Muscle of back (tissue), 3 donors: ENCODE measurements at regions not wholly inside any gene's neighbourhood (a gene's known extent, or its start where the extent isn't known, plus 50 kb on each side); places are given as distances from the start of the nearest gene placed in this dataset.

Experiments used
- DNase-seq, 3 donors: peaks; one replicate each; pipeline versions ENCODE4 v3.0.0 to v3.0.0-alpha.2; 2013

DNA sequence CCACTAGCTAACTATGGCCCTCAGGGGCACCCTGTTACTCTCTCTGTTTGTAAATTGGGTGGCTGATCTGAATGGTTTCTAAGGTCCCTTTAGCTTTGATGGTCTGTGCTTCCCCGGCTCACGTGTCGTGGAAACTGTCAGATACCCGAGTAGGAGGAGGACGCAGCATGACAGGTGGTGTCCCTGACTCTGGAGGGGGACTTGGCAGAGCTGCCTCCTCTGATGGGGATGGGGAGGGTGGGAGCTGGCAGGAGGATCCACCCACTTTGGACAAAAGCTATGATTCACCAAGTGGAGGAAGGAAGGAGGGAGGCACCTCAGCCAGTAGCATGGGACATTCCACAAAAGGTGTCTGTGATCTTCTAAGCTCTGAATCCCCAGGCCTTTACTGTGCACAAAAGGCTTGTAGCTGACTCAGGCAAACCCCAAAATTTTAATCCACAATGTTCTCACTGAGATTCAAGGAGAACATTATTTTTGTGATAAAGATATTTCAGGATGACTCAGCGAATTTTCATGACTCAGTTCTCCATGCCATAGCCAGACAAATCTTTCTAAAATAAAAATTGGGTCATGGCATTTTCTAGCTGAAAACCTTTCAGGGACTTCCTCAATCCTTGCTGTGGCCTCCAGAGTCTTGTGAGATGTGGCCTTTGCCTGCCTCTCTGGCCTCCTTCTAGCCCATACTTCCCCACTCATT is 131.0 kb upstream of the BRINP1 start:
- no peak for DNase-seq

DNA sequence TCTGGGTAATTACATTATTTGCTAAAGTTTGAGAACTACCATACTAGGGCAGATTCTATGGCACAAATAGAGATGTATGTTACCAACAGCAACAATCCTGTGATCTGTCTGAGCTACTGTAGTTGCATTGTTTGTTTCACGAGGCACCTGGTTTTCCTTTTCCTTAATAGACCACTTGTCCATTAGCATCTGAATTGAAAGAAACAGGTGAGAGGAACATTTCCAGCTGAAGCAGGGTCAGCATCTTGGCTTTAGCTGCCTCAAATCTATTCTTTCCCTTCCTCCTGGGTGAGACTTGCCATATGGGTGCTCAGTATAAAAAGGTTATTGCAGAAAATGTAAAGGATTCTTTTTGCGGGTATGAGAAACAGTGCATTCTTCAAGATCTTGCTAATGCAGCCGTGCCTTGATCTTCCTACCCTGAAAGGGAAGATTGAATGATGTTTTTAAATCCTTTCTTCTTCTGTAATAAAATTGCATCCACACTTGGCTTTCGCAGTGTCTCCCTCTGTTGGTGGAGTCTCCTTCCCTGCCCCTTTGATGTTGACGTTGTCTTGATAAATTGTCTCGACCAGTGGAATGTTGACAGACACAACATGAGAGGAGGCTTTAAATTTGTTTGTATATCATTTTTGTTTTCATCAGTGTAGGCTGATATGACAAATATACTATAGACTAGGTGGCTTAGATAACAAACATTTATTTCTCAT is 118.0 kb upstream of the BRINP1 start:
- no peak for DNase-seq

DNA sequence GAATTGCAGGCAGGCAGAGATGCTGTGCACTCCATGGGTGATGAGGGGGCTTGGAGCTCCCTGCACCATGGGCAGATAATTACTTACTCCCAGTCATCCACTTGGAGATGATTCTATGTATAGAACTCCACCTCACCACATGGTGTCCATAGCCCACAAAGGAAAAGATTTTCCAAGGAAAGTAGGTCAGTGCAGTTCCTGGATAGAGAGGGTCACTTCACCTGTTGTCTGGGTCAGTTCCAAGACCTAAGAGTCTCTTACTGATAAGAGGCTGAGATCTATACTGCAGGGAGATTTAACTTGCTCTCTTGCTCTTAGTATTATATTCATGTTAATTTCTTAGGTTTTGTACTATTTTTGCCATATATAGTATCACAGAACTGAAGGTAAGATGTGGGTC is 113.9 kb upstream of the BRINP1 start:
- no peak for DNase-seq

DNA sequence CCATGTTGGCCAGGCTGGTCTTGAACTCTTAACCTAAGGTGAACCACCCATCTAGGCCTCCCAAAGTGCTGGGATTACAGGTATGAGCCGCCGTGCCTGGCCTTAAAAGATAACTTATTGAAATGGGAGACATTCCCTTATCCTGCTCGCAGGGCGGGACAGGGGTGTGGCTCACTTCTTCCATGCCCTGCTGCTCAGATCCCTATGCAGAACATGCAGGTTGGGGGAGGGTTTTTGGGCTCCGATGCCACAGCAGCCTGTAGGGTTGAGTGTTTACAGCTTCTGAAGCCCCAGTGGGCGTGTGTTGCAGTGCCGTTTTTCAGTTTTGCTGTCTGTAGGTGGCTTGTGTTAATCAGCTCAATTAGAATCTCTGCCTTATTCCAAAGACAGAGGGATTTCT is 108.0 kb upstream of the BRINP1 start:
- no peak for DNase-seq

DNA sequence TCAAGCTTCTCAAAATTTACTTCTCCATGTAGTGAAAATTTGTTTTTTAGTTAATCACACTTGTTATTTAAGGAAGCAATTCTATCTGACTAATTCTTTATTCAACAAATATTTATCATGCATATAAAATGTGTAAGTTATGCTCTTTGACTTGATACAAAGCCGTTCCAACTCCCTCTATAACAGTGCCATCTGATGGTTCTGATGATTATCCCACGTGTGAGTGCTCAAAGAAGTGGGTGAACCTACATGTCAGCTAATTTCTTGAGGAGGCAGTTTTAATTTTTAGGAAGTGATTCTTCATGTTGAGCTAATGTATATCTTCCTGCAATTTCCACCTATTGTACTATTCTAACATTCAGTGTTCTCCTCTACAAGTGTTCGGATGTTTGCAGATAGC is 88.8 kb upstream of the BRINP1 start:
- no peak for DNase-seq

DNA sequence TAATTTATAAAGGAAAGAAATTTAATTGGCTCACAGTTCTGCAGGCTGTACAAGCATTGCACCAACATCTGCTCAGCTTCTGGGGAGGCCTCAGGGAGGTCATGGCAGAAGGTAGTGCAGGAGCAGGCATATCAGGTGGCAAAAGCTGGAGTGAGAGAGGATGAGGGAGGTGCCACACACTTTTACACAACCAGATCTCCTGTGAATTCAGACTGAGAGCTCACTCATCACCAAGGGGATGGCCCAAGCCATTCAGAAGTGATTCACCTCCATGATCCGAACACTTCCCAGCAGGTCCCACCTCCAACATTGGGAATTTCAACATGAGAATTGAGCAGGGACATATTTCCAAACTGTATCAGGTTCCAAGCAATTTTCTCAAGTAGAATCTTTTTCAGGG is 84.7 kb upstream of the BRINP1 start:
- DNase-seq, result peak in 1 of 3 donors; percentile 8

DNA sequence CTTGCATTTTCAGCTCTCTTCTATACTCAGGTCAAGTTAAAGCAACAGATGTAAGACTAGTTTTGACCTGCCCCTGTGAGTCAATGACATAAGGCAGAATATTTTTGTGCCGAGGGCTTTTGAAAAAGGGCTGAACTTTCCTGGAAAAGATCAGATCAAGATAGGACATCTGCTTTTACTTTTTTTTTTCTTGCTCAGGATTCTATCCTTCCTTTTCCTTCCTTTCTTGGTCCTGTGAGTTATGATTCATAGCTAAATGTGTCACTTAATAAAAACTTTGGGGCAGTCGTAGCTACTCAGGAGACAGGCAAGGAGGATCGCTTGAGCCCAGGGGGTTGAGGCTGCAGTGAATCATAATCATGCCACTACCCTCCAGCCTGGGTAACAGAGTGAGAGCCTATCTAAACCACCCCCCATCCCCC is 84.3 kb upstream of the BRINP1 start:
- DNase-seq, result peak in 1 of 3 donors; percentile 15

DNA sequence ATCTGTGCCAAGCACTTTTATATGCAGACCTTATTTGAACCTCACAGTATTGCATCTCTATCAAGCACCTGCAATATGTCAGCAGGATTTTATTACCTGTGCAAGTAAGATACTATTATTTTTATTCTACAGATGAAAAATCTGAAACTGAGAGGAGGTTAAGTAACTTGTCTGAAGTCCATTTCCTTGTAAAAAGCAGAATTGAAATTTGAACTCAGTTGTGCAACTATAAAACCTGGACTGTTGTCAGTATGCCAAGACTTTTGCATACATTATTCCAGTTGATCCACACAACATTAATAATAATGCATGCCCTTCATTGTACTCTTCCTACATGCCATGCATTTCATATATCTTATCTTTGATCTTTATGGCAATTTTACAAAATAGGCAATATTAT is 82.2 kb upstream of the BRINP1 start:
- DNase-seq, result no peak

DNA sequence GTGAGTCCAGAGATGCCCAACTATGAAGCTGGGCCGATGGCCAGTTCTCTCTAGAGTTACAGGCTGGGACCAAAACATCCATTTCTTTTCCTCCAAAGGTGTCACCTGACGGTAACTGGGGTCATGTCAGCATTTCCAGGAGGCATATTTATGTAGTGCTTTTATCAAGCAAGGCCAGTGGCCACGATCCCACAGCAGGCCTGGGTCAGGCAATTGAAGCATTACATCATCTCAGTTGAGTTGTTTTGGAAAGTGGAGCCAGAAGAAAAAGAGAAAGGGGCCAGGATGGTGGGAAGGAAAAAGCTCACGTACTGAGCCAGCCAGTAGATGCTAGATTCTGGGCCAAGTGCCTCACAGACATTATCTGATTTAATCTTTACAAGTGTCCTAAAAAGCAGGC is 73.9 kb upstream of the BRINP1 start:
- DNase-seq, result peak in 1 of 3 donors; percentile 1

DNA sequence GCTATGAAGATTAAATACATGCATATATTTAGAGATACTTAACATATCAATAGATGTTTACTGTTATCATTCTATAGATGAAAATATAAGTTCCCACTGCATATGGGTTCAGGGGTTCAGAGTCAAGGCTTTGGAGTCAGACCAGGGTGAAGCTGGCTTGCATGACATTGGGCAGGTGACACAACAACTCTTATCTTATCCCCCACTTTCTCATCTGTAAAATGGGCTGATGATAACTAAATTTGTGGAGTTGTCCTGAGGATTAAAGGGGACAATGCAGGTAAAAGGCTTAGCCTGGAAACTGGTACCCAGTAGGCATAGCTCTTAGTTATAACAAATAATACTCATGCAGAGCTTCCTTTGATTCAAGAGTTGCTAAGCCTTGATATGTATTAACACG is 72.6 kb upstream of the BRINP1 start:
- DNase-seq, result no peak

DNA sequence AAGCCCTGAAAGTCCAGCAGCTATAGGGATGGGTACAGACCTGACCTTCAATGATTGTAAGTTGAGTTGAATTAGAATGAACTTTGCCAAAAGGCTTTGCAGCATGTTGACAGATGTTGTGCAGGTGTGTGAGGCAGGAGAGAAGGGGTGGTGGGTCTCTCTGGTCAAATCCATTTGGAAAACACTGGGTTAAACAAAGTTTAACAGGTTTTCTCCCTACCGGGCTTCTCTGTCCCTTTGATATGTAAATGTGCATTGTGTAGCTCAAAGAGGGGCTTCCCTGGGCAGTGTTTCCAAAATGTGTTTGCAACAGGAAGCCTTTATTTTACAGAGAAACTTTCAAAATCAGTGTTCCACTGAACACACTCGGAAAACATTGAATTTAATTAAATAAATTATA is 72.1 kb upstream of the BRINP1 start:
- DNase-seq, result no peak

DNA sequence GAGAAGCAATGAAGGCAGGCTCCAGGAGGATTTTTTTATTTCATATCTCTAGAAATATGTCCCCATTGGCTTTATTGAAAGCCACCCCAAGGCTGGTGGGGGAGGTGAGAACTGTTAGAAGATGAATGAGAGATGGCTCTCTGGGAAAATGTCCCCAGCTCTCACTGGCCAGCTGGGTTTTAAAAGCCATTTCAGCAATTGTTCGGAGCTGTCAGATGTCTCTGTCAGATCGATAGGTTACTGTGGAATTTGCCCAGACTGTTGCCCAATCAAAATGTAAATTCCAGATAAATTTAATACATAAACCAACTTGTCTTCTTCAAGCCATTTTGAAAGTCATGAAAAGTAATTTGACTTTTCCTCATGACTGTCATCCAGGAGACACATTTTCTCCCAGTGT is 67.0 kb upstream of the BRINP1 start:
- no peak for DNase-seq

DNA sequence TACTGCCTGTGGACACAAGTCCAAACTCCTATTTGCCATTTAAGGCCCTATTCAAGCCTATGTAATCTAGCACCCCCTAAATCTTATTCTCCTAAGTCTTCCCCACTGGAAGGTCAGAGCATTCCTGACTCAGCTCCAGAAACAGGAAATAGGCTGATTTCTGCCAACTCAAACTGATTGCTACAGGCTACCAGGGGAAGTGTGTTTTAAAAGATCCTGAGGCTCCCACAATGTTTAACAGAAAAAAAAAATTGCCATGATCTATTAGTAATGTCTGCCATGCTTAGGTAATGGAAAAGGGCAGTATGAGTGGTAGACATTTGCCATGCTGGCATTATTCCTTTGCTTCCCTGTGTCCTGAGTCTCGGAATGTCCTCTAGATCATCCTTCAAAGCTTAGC is 65.8 kb upstream of the BRINP1 start:
- DNase-seq, result no peak

DNA sequence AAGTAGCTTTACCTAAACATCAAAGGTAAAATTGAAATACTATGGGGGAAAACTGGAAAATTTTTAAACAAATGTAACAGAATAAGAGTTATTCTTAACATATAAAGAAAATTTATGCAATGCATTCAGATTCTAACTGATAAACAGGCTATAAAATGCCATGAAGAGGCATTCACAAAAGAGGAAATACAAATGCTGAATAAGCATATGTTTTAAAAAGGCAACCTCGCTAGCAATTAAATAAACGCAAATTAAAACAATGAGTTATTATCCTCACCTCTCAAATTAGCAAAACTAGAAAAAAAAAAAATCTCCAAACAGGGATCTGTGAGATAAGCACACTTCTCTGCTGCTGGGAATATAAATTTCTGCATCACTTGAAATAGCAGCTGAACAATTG is 63.2 kb upstream of the BRINP1 start:
- no peak for DNase-seq

DNA sequence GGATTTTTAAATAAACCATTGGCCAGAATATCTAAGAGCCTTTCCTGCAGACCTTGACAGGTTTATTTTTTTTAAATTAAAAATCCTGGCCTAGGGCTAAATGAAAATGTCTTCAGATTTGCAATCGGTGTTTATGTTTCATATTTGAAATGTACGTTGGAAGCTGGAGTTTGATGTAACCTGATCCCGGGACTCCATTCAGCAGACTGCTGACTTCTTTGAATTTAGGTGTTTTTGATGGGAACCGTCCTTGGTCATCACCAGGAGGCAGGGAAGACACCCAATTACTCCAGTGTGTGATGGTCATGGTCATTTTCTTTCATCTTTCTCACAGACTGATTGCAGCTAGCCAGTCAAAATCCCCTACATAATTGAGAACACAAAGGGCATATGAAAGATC is 60.1 kb upstream of the BRINP1 start:
- DNase-seq, result no peak

DNA sequence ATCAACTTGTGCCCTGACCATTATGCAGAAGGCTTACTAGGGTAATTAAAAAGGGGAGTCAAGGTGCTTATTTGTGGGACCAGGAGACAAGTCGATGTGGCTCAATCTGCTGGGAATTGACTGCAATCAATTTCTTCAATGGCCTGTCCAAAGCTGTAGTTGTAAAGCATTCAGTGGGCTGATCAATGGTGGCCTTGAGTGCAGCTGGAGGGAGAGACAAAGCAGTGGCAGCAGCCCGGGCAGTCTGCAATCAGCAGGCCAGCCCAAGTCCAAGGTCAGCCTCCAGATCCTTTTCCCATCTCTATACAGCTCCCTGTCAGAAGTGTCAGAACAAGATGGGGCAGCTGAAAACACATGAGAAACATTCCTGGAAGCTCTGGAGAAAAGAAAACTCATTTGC is 51.0 kb upstream of the BRINP1 start:
- DNase-seq, result no peak
